Brain microvascular endothelial cell (primary cell): ENCODE measurements at regions not wholly inside any gene's neighbourhood (a gene's known extent, or its start where the extent isn't known, plus 50 kb on each side); places are given as distances from the start of the nearest gene placed in this dataset.

Experiments
- DNase-seq: peaks from one replicate; pipeline ENCODE4 v3.0.0-alpha.2; 2020
- H3K27ac ChIP-seq: fragments of 250-450 bp; sonication (Bioruptor Pico); 2 replicates; pipeline ENCODE4 v1.5.1; 2020; ENCODE audit warnings: mild to moderate bottlenecking, moderate library complexity
- H3K27me3 ChIP-seq: fragments of 250-450 bp; sonication (Bioruptor Pico); replicated peaks from 2 replicates; pipeline ENCODE4 v1.5.1; 2020; ENCODE audit warnings: mild to moderate bottlenecking
- H3K36me3 ChIP-seq: fragments of 250-450 bp; sonication (Bioruptor Pico); replicated peaks from 2 replicates; pipeline ENCODE4 v1.5.1; 2020; ENCODE audit warnings: mild to moderate bottlenecking
- H3K4me3 ChIP-seq: 2 replicates; pipeline ENCODE4 v1.5.1; 2011; ENCODE audit warnings: low read depth, mild to moderate bottlenecking, control low read depth, low read length, moderate library complexity
- in situ Hi-C: cut with HindIII; loops from 2 replicates; pipeline ENCODE4 v1.10.0; 2017; ENCODE audit warnings: low sequenced_read_pairs, low pct_ligation_motif_present
- TF ChIP-seq, protein P1 (sequence below): IDR thresholded peaks from 2 replicates; pipeline ENCODE4 v1.5.1; 2011; ENCODE audit warnings: low read depth, mild to moderate bottlenecking, moderate library complexity, low read length, control low read depth, inconsistent platforms; ENCODE audit errors: missing control alignments

DNA sequence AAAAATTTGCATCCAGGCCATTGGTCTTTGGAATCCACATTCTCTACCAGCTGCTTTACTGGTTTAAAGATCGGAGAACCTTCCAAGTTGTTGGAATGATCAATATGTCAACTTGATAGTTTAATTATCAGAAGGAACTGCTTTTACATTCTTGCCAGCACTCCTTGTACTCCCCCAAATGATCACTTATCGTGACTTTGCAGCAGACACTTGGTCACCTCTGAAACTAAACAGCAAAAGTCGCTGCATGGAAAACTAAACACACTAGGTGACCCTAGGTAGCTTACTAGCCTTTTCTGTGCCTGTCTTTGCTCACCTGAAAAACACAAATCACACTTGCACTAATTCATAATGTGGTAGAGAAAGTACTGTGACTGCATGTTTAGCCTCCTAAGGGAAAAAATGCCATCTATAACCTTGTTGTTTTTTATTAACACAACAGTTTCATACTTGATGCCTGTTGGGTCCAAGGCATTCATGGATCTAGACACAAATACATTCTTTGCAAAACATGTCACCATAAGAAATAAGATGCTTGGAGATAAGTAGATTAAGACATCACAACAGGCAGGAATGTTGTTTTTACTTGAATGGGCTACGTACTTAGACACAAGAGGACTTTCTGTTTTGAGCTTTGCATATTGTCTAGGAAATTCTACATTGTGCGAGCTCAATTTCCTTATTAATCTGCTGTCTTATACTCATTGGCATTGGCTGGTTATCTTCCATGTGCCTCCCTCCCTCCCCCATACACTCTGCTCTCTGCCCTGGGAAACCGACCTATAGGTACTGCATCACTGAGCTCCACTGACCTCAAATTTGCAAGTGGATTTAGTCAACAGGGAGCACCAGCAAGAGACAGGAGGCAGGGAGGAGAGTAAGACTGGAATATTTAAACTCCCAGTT lies 219.1 kb upstream of the STK17B start:
- peak overlapping the region; percentile 42 for H3K27ac ChIP-seq
- TF ChIP-seq, protein P1, sequence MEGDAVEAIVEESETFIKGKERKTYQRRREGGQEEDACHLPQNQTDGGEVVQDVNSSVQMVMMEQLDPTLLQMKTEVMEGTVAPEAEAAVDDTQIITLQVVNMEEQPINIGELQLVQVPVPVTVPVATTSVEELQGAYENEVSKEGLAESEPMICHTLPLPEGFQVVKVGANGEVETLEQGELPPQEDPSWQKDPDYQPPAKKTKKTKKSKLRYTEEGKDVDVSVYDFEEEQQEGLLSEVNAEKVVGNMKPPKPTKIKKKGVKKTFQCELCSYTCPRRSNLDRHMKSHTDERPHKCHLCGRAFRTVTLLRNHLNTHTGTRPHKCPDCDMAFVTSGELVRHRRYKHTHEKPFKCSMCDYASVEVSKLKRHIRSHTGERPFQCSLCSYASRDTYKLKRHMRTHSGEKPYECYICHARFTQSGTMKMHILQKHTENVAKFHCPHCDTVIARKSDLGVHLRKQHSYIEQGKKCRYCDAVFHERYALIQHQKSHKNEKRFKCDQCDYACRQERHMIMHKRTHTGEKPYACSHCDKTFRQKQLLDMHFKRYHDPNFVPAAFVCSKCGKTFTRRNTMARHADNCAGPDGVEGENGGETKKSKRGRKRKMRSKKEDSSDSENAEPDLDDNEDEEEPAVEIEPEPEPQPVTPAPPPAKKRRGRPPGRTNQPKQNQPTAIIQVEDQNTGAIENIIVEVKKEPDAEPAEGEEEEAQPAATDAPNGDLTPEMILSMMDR = no peak
- no peaks in the 10 kb centered on the region for H3K36me3 ChIP-seq
- DNase-seq = peak; percentile 61
- H3K4me3 ChIP-seq = no peak overlapping the region
- in situ Hi-C loops = no loop called here
- H3K27me3 ChIP-seq = no peaks in the 10 kb centered on the region

DNA sequence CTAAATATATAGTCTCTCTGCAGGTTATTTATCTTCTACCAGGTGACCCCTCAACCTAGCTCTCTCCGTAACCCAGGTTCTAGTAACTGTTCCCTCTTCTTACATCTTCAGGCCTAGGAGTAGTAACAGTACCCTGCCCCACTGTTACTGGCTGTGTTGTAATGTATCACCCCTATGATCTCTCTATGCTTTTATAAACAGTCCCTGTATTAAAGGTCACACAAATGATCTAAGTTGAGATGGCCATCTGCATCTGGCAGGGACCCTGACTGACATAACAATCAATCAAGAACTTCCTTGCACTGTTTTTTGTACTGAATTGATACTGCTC lies 219.7 kb upstream of the STK17B start:
- Histone ChIP-seq H3K36me3 (no peaks in the 10 kb centered on the region), H3K4me3 (no peak overlapping the region), H3K27ac (peak overlapping the region; percentile 36), H3K27me3 (no peaks in the 10 kb centered on the region)
- in situ Hi-C loops = no loop called here
- TF ChIP-seq, protein P1 = no peak
- DNase-seq = no peak

DNA sequence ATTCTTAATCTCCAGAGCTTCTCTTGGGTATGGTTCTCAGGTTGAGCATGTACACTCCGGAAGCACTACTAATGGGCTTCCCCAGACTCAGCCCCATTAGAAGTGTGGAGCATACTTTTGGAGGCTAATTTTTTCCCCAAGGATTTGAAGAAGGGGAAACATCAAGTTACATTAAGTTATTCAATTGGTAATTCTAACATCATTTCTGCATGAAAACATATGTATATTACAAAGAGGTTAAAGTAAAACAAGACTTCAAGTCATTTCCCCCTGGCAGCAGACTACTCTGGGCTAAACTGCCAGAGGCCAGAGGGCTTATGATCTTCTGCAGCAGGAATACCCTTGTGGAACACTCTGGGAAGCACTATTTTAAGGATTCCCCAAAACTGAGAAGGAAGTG lies 227.7 kb upstream of the STK17B start:
- H3K36me3 ChIP-seq = no peaks in the 10 kb centered on the region
- H3K27me3 ChIP-seq = no peaks in the 10 kb centered on the region
- peak overlapping the region; percentile 73 for H3K27ac ChIP-seq
- H3K4me3 ChIP-seq = no peak overlapping the region
- in situ Hi-C loops = no loop called here
- no peak for DNase-seq
- TF ChIP-seq, protein P1 = no peak

DNA sequence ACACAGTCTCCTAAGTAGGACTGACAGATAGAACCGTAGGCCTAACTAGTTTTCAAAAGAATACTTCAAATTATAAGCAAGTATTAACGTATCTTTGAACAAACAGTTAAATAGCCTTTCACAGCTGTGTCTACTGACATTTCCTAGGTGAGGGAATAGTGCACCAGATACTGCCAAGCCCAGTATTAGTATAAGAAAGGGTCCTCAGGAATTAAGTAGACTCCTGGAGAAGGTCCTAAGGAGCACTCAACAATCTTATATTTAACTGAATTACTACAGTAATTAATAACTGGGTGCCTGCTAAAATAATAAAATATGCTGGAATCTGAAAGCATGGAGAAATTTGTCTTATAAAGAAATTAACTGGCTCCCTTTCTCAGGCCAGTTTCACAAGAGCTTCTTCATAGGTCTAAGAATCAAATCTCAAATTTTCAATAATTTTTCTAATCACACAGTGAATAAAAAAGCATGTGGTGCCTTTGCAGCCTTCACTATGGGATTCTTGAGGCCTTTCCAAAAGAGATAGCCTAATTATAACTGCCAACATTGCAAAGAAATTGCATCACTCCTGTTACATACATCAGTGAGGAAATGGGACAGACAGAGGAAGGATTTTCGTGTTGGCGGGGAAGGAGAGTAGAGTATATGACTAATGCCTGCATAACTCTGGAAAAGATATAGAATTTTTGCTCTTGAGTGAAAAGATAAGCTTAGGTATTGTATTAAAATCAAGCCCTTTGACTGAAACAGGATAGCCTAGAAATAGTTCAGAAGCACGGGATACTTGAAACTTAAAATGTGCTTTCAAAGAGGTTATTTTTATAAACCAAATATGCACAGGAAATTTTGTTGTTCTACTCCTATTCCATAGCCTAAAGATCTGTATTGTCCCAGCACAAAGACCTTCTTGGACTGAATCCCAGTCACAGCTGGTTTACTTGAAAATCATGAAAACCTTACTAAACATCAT lies 228.6 kb upstream of the STK17B start:
- Histone ChIP-seq H3K27ac (peak overlapping the region; percentile 73), H3K4me3 (no peak overlapping the region), H3K36me3 (no peaks in the 10 kb centered on the region), H3K27me3 (no peaks in the 10 kb centered on the region)
- peak; percentile 96 for DNase-seq
- in situ Hi-C loops = no loop called here
- TF ChIP-seq, protein P1 = no peak

DNA sequence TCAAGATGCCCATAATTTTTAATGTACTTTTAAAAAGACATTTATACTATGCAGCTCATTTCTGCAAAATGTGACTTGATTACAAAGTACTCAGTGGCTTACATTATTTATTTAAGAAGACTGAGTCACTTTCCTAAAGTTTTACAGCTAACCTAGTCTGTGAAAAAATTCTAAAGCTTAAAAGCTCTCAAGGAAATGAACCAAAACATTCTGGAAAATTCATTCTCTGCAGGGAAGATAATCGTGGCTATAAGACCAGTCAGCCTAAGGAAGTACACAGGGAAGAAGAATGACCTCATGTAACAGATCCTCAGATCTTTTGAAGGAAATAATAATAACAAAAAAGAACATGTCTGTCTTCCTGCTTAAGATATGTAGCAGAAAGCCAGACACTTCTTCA lies 232.1 kb upstream of the STK17B start:
- in situ Hi-C loops = no loop called here
- H3K4me3 ChIP-seq = no peak overlapping the region
- peak overlapping the region; percentile 70 for H3K27ac ChIP-seq
- TF ChIP-seq, protein P1 = no peak
- DNase-seq = no peak
- no peaks in the 10 kb centered on the region for H3K36me3 ChIP-seq
- no peaks in the 10 kb centered on the region for H3K27me3 ChIP-seq
